Fibroblast of the aortic adventitia (primary cell): ENCODE measurements at regions not wholly inside any gene's neighbourhood (a gene's known extent, or its start where the extent isn't known, plus 50 kb on each side); places are given as distances from the start of the nearest gene placed in this dataset.

ENCODE experiments used
- DNase-seq: peaks from one replicate; pipeline ENCODE4 v3.0.0-alpha.2; 2010; ENCODE audit warnings: low read depth
- H3K4me3 ChIP-seq: 2 replicates; pipeline ENCODE4 v1.5.1; 2011; ENCODE audit warnings: low read depth, mild to moderate bottlenecking, control low read depth, low read length, moderate library complexity
- CTCF ChIP-seq: IDR thresholded peaks from 2 replicates; pipeline ENCODE4 v1.5.1; 2011; ENCODE audit warnings: mild to moderate bottlenecking, low read length, control low read depth, inconsistent platforms; ENCODE audit not compliant: insufficient read depth

- no peak for TF ChIP-seq CTCF
- H3K4me3 ChIP-seq: no peak overlapping the region
- no peak for DNase-seq
Observed at GRCh38 chr10:59085711-59086502, 90.5 kb upstream of the PHYHIPL start.

- no peak overlapping the region for H3K4me3 ChIP-seq
- no peak for TF ChIP-seq CTCF
- DNase-seq: peak; percentile 59
Observed at GRCh38 chr10:59087486-59087885, 89.0 kb upstream of the PHYHIPL start.

- H3K4me3 ChIP-seq: no peak overlapping the region
- DNase-seq: no peak
- TF ChIP-seq CTCF: no peak
Observed at GRCh38 chr10:59088912-59089573, 87.4 kb upstream of the PHYHIPL start.

GRCh38 chr10:59090817-59091622 is 85.4 kb upstream of the PHYHIPL start:
- no peak for TF ChIP-seq CTCF
- no peak for DNase-seq
- H3K4me3 ChIP-seq: no peak overlapping the region

GRCh38 chr10:59093461-59093860 is 83.0 kb upstream of the PHYHIPL start:
- H3K4me3 ChIP-seq: no peak overlapping the region
- DNase-seq: no peak
- TF ChIP-seq CTCF: no peak

- TF ChIP-seq CTCF: no peak
- DNase-seq: no peak
Observed at GRCh38 chr10:59096631-59097030, 79.8 kb upstream of the PHYHIPL start.

More at GRCh38 chr10:59096631-59097030, 79.8 kb upstream of the PHYHIPL start:
- no peak overlapping the region for H3K4me3 ChIP-seq
